Parathyroid adenoma (tissue), 2 donors: ENCODE measurements at regions not wholly inside any gene's neighbourhood (a gene's known extent, or its start where the extent isn't known, plus 50 kb on each side); places are given as distances from the start of the nearest gene placed in this dataset.

Source experiments
- H2AFZ ChIP-seq: fragments of 300-600 bp; sonication (generic); one replicate; pipeline ENCODE4 v1.7.0; 2017; ENCODE audit warnings: antibody characterized with exemption, mild to moderate bottlenecking
- H3K27ac ChIP-seq: fragments of 300-600 bp; sonication (generic); one replicate; pipeline ENCODE4 v1.7.0; 2017
- H3K27me3 ChIP-seq: fragments of 300-600 bp; sonication (generic); one replicate; pipeline ENCODE4 v1.7.0; 2017; ENCODE audit warnings: low read length; ENCODE audit not compliant: control insufficient read depth, insufficient read depth
- H3K36me3 ChIP-seq: fragments of 300-600 bp; sonication (generic); one replicate; pipeline ENCODE4 v1.7.0; 2017; ENCODE audit warnings: low read length; ENCODE audit not compliant: control insufficient read depth, insufficient read depth
- H3K4me1 ChIP-seq: fragments of 300-600 bp; sonication (generic); one replicate; pipeline ENCODE4 v1.7.0; 2017; ENCODE audit warnings: control low read depth
- H3K4me2 ChIP-seq: fragments of 300-600 bp; sonication (generic); one replicate; pipeline ENCODE4 v1.7.0; 2017; ENCODE audit warnings: low read length
- H3K4me3 ChIP-seq: fragments of 300-600 bp; sonication (generic); one replicate; pipeline ENCODE4 v1.7.0; 2017; ENCODE audit warnings: low read depth, low read length
- H3K79me2 ChIP-seq: fragments of 300-600 bp; sonication (generic); one replicate; pipeline ENCODE4 v1.7.0; 2017; ENCODE audit warnings: control low read depth
- H3K9ac ChIP-seq: fragments of 300-600 bp; sonication (generic); one replicate; pipeline ENCODE4 v1.7.0; 2017; ENCODE audit warnings: mild to moderate bottlenecking
- H3K9me3 ChIP-seq: fragments of 300-600 bp; sonication (generic); one replicate; pipeline ENCODE4 v1.7.0; 2017; ENCODE audit warnings: low read length; ENCODE audit not compliant: control insufficient read depth
- TF ChIP-seq, protein P1 (sequence below): fragments of 300-600 bp; sonication (generic); IDR thresholded peaks from one replicate; pipeline ENCODE4 v1.7.0; 2017; ENCODE audit warnings: antibody characterized with exemption, mild to moderate bottlenecking
- donor health status: primary hyperparathyroidism.

DNA sequence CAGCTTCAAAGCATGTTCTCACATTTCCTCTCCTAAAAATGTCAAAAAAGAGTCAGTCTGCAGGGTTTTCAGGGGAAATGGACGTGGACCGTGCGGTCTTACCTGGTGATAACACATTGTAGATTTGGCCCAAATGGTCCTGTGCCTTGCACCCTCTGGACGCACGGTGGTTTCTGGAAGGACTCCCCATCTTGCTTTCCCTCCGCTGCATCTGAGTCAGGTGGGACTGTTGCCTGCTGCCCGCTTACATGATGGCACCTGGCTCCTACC is 1290.1 kb downstream of the TBC1D22A start:
- TF ChIP-seq, protein P1, sequence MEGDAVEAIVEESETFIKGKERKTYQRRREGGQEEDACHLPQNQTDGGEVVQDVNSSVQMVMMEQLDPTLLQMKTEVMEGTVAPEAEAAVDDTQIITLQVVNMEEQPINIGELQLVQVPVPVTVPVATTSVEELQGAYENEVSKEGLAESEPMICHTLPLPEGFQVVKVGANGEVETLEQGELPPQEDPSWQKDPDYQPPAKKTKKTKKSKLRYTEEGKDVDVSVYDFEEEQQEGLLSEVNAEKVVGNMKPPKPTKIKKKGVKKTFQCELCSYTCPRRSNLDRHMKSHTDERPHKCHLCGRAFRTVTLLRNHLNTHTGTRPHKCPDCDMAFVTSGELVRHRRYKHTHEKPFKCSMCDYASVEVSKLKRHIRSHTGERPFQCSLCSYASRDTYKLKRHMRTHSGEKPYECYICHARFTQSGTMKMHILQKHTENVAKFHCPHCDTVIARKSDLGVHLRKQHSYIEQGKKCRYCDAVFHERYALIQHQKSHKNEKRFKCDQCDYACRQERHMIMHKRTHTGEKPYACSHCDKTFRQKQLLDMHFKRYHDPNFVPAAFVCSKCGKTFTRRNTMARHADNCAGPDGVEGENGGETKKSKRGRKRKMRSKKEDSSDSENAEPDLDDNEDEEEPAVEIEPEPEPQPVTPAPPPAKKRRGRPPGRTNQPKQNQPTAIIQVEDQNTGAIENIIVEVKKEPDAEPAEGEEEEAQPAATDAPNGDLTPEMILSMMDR = no peak
- H3K79me2 ChIP-seq = no peaks in the 10 kb centered on the region
- H3K27me3 ChIP-seq = no peaks in the 10 kb centered on the region
- H3K4me1 ChIP-seq = no peaks in the 10 kb centered on the region
- no peak overlapping the region for H3K4me3 ChIP-seq
- no peak overlapping the region for H2AFZ ChIP-seq
- no peak overlapping the region for H3K4me2 ChIP-seq
- H3K36me3 ChIP-seq = no peaks in the 10 kb centered on the region
- no peak overlapping the region for H3K27ac ChIP-seq
- H3K9me3 ChIP-seq = no peaks in the 10 kb centered on the region
- H3K9ac ChIP-seq = no peak overlapping the region

DNA sequence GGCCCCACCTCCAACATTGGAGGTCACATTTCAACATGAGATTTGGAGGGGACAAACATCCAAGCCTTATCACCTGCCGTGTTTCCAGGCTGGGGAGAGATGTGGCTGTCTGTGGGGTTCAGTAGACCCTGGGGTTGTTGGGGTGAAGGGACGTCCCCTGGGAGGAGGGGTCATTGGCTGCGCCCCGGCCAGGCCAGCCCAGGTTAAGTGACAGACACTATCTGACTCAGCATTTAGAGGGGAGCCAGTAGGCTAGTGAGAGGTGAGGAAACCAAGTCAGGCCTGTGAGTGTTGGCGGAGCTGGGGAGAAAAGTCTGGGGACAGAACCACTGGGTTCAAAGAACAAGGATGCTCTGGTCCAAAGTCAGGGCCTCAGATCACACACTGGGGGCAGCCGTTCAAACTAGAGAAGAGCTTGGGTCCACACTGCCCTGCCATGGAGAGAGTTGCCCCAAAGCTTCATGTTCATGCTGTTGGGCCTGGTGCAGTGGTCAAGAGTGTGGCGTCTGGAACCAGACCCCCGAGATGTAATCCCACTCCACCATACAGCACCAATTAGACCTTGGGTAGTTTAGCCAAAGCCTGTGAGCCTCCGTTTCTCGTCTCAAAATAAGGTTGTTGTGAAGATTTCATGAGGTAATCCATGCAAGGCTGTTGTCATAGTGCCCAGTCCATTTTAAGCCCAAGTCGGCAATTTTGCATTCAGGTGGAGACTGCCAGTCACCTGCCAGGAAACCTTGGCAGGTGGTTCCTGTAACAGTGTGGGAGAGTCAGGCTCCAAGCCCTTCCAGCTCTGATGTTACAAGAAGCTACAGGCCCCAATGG is 1289.6 kb downstream of the TBC1D22A start:
- Histone ChIP-seq H3K36me3 (no peaks in the 10 kb centered on the region), H3K9ac (no peak overlapping the region), H3K27me3 (no peaks in the 10 kb centered on the region), H3K9me3 (no peaks in the 10 kb centered on the region), H3K4me2 (no peak overlapping the region), H2AFZ (no peak overlapping the region), H3K4me3 (no peak overlapping the region), H3K79me2 (no peaks in the 10 kb centered on the region), H3K27ac (no peak overlapping the region), H3K4me1 (no peaks in the 10 kb centered on the region)
- TF ChIP-seq, protein P1 = no peak

DNA sequence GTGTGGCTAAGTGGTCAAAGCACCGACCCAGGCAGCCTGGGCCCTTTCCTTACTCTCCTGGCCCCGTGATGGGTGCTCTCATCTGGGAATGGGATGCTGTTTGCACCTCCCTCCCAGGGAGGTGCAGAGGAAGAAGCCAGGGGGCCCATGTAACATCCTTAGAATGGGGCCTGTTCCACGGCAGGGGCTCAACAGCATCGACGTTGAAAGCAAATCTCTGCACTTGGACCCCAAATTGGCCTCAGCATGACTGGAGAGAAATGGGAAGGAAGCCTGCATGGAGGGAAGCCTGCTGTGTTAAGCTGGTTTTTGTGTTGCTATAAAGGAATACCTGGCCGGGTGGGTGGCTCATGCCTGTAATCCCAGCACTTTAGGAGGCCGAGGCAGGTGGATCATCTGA is 1288.4 kb downstream of the TBC1D22A start:
- Histone ChIP-seq H3K79me2 (no peaks in the 10 kb centered on the region), H3K9me3 (no peaks in the 10 kb centered on the region), H2AFZ (no peak overlapping the region)

DNA sequence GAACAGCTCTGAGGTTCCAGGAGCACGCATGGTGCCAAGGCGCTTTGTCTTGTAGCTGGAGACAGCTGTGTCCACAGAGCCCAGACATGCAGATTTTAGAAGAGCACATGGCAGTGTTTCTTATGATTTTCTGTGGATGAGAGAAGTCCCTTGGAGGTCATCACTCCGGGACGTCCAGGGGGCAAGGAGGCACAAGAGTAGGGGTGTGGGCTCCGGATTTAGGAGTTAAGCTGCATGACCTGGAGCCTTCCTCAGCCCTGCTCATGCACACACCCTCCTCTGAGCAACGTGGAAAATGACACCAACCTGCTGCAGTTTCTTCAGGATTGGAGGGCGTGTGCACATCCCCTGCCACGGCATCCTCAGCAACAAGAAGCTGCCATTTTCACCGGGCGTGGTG is 1286.7 kb downstream of the TBC1D22A start:
- H3K36me3 ChIP-seq = no peaks in the 10 kb centered on the region
- no peak overlapping the region for H3K9ac ChIP-seq
- H3K4me1 ChIP-seq = no peaks in the 10 kb centered on the region
- H3K4me3 ChIP-seq = no peak overlapping the region
- no peak overlapping the region for H2AFZ ChIP-seq
- H3K9me3 ChIP-seq = no peaks in the 10 kb centered on the region
- no peak overlapping the region for H3K27ac ChIP-seq
- no peak overlapping the region for H3K4me2 ChIP-seq
- no peaks in the 10 kb centered on the region for H3K79me2 ChIP-seq
- TF ChIP-seq, protein P1 = no peak
- H3K27me3 ChIP-seq = no peaks in the 10 kb centered on the region

More for the DNA sequence above, 1288.4 kb downstream of the TBC1D22A start:
- TF ChIP-seq, protein P1 = no peak
- Histone ChIP-seq H3K9ac (no peak overlapping the region), H3K4me3 (no peak overlapping the region), H3K4me2 (no peak overlapping the region), H3K4me1 (no peaks in the 10 kb centered on the region), H3K36me3 (no peaks in the 10 kb centered on the region), H3K27ac (no peak overlapping the region), H3K27me3 (no peaks in the 10 kb centered on the region)
